ENCODE measurements at regions not wholly inside any gene's neighbourhood (a gene's known extent, or its start where the extent isn't known, plus 50 kb on each side); places are given as distances from the start of the nearest gene placed in this dataset.

GRCh38 chr14:97762386-97762785, 965.2 kb downstream of the VRK1 start:
- TF ChIP-seq EP300 (IDR thresholded peaks at IDR 0.05) (no peak), CTCF (IDR thresholded peaks at IDR 0.05) (no peak)

All from suprapubic skin (tissue), 3 donors.